ENCODE measurements at regions not wholly inside any gene's neighbourhood (a gene's known extent, or its start where the extent isn't known, plus 50 kb on each side); places are given as distances from the start of the nearest gene placed in this dataset.

GRCh38 chr9:90333226-90333625, 309.4 kb downstream of the DIRAS2 start:
- H3K27ac ChIP-seq (ENCODE audit: low read depth, low read length) = peak overlapping the region; percentile 81
- no peaks in the 10 kb centered on the region for H3K9me3 ChIP-seq (ENCODE audit: control insufficient read depth, insufficient read depth, low read length)
- H3K4me1 ChIP-seq (ENCODE audit: control insufficient read depth, insufficient read depth, low read length) = peaks cover 21% of the 10 kb centered on the region
- H3K27me3 ChIP-seq (ENCODE audit: control insufficient read depth, insufficient read depth, low read length) = no peaks in the 10 kb centered on the region
- no peak overlapping the region for H3K9ac ChIP-seq (ENCODE audit: low read depth, low read length)
- H3K4me3 ChIP-seq (ENCODE audit: low read depth, low read length) = no peak overlapping the region
- no peaks in the 10 kb centered on the region for H3K36me3 ChIP-seq (ENCODE audit: control insufficient read depth, insufficient read depth, low read length)

GRCh38 chr9:90340421-90340820, 302.2 kb downstream of the DIRAS2 start:
- Histone ChIP-seq H3K9me3 (ENCODE audit: control insufficient read depth, insufficient read depth, low read length) (no peaks in the 10 kb centered on the region), H3K4me1 (ENCODE audit: control insufficient read depth, insufficient read depth, low read length) (no peaks in the 10 kb centered on the region), H3K27me3 (ENCODE audit: control insufficient read depth, insufficient read depth, low read length) (no peaks in the 10 kb centered on the region), H3K4me3 (ENCODE audit: low read depth, low read length) (no peak overlapping the region), H3K27ac (ENCODE audit: low read depth, low read length) (no peak overlapping the region), H3K9ac (ENCODE audit: low read depth, low read length) (no peak overlapping the region), H3K36me3 (ENCODE audit: control insufficient read depth, insufficient read depth, low read length) (no peaks in the 10 kb centered on the region)

- H3K36me3 ChIP-seq (ENCODE audit: control insufficient read depth, insufficient read depth, low read length) = no peaks in the 10 kb centered on the region
- no peak overlapping the region for H3K9ac ChIP-seq (ENCODE audit: low read depth, low read length)
- no peak overlapping the region for H3K4me3 ChIP-seq (ENCODE audit: low read depth, low read length)
These were observed 300.0 kb downstream of the DIRAS2 start for GRCh38 chr9:90342607-90343006.

GRCh38 chr9:90343366-90343765, 299.3 kb downstream of the DIRAS2 start:
- Histone ChIP-seq H3K27ac (ENCODE audit: low read depth, low read length) (no peak overlapping the region), H3K4me1 (ENCODE audit: control insufficient read depth, insufficient read depth, low read length) (no peaks in the 10 kb centered on the region), H3K4me3 (ENCODE audit: low read depth, low read length) (no peak overlapping the region), H3K9ac (ENCODE audit: low read depth, low read length) (no peak overlapping the region), H3K36me3 (ENCODE audit: control insufficient read depth, insufficient read depth, low read length) (no peaks in the 10 kb centered on the region), H3K9me3 (ENCODE audit: control insufficient read depth, insufficient read depth, low read length) (no peaks in the 10 kb centered on the region), H3K27me3 (ENCODE audit: control insufficient read depth, insufficient read depth, low read length) (no peaks in the 10 kb centered on the region)

More at GRCh38 chr9:90342607-90343006, 300.0 kb downstream of the DIRAS2 start:
- Histone ChIP-seq H3K27ac (ENCODE audit: low read depth, low read length) (no peak overlapping the region), H3K9me3 (ENCODE audit: control insufficient read depth, insufficient read depth, low read length) (no peaks in the 10 kb centered on the region), H3K4me1 (ENCODE audit: control insufficient read depth, insufficient read depth, low read length) (no peaks in the 10 kb centered on the region), H3K27me3 (ENCODE audit: control insufficient read depth, insufficient read depth, low read length) (no peaks in the 10 kb centered on the region)

GRCh38 chr9:90343991-90344390, 298.6 kb downstream of the DIRAS2 start:
- H3K36me3 ChIP-seq (ENCODE audit: control insufficient read depth, insufficient read depth, low read length) = no peaks in the 10 kb centered on the region
- H3K9me3 ChIP-seq (ENCODE audit: control insufficient read depth, insufficient read depth, low read length) = no peaks in the 10 kb centered on the region
- H3K27ac ChIP-seq (ENCODE audit: low read depth, low read length) = no peak overlapping the region
- no peak overlapping the region for H3K4me3 ChIP-seq (ENCODE audit: low read depth, low read length)
- H3K4me1 ChIP-seq (ENCODE audit: control insufficient read depth, insufficient read depth, low read length) = no peaks in the 10 kb centered on the region
- H3K9ac ChIP-seq (ENCODE audit: low read depth, low read length) = no peak overlapping the region
- no peaks in the 10 kb centered on the region for H3K27me3 ChIP-seq (ENCODE audit: control insufficient read depth, insufficient read depth, low read length)

GRCh38 chr9:90365666-90366065, 277.0 kb downstream of the DIRAS2 start:
- no peaks in the 10 kb centered on the region for H3K27me3 ChIP-seq (ENCODE audit: control insufficient read depth, insufficient read depth, low read length)
- no peaks in the 10 kb centered on the region for H3K36me3 ChIP-seq (ENCODE audit: control insufficient read depth, insufficient read depth, low read length)
- H3K27ac ChIP-seq (ENCODE audit: low read depth, low read length) = no peak overlapping the region
- H3K9ac ChIP-seq (ENCODE audit: low read depth, low read length) = no peak overlapping the region
- no peaks in the 10 kb centered on the region for H3K9me3 ChIP-seq (ENCODE audit: control insufficient read depth, insufficient read depth, low read length)
- no peaks in the 10 kb centered on the region; the same call in 1 of the 2 replicates for H3K4me1 ChIP-seq (ENCODE audit: control insufficient read depth, insufficient read depth, low read length)
- H3K4me3 ChIP-seq (ENCODE audit: low read depth, low read length) = no peak overlapping the region

- no peaks in the 10 kb centered on the region for H3K36me3 ChIP-seq (ENCODE audit: control insufficient read depth, insufficient read depth, low read length)
- H3K9me3 ChIP-seq (ENCODE audit: control insufficient read depth, insufficient read depth, low read length) = no peaks in the 10 kb centered on the region
- no peak overlapping the region for H3K4me3 ChIP-seq (ENCODE audit: low read depth, low read length)
- no peak overlapping the region for H3K27ac ChIP-seq (ENCODE audit: low read depth, low read length)
- no peaks in the 10 kb centered on the region; the same call in 1 of the 2 replicates for H3K4me1 ChIP-seq (ENCODE audit: control insufficient read depth, insufficient read depth, low read length)
- H3K27me3 ChIP-seq (ENCODE audit: control insufficient read depth, insufficient read depth, low read length) = no peaks in the 10 kb centered on the region
- H3K9ac ChIP-seq (ENCODE audit: low read depth, low read length) = no peak overlapping the region
These were observed 274.4 kb downstream of the DIRAS2 start for GRCh38 chr9:90368241-90368640.

- no peak overlapping the region for H3K4me3 ChIP-seq (ENCODE audit: low read depth, low read length)
- H3K27ac ChIP-seq (ENCODE audit: low read depth, low read length) = no peak overlapping the region
- no peaks in the 10 kb centered on the region for H3K27me3 ChIP-seq (ENCODE audit: control insufficient read depth, insufficient read depth, low read length)
- no peaks in the 10 kb centered on the region; the same call in 1 of the 2 replicates for H3K4me1 ChIP-seq (ENCODE audit: control insufficient read depth, insufficient read depth, low read length)
- H3K36me3 ChIP-seq (ENCODE audit: control insufficient read depth, insufficient read depth, low read length) = no peaks in the 10 kb centered on the region
- H3K9ac ChIP-seq (ENCODE audit: low read depth, low read length) = no peak overlapping the region
- H3K9me3 ChIP-seq (ENCODE audit: control insufficient read depth, insufficient read depth, low read length) = no peaks in the 10 kb centered on the region
These were observed 273.7 kb downstream of the DIRAS2 start for GRCh38 chr9:90368928-90369327.

- no peaks in the 10 kb centered on the region for H3K36me3 ChIP-seq (ENCODE audit: control insufficient read depth, insufficient read depth, low read length)
- no peaks in the 10 kb centered on the region for H3K27me3 ChIP-seq (ENCODE audit: control insufficient read depth, insufficient read depth, low read length)
- H3K4me3 ChIP-seq (ENCODE audit: low read depth, low read length) = no peak overlapping the region
- H3K9ac ChIP-seq (ENCODE audit: low read depth, low read length) = no peak overlapping the region
- no peaks in the 10 kb centered on the region for H3K4me1 ChIP-seq (ENCODE audit: control insufficient read depth, insufficient read depth, low read length)
- H3K9me3 ChIP-seq (ENCODE audit: control insufficient read depth, insufficient read depth, low read length) = no peaks in the 10 kb centered on the region
- no peak overlapping the region for H3K27ac ChIP-seq (ENCODE audit: low read depth, low read length)
These were observed 262.9 kb downstream of the DIRAS2 start for GRCh38 chr9:90379771-90380170.

GRCh38 chr9:90385146-90385545, 257.5 kb downstream of the DIRAS2 start:
- no peaks in the 10 kb centered on the region for H3K9me3 ChIP-seq (ENCODE audit: control insufficient read depth, insufficient read depth, low read length)
- H3K4me1 ChIP-seq (ENCODE audit: control insufficient read depth, insufficient read depth, low read length) = no peaks in the 10 kb centered on the region
- no peak overlapping the region for H3K9ac ChIP-seq (ENCODE audit: low read depth, low read length)
- H3K27me3 ChIP-seq (ENCODE audit: control insufficient read depth, insufficient read depth, low read length) = no peaks in the 10 kb centered on the region
- no peak overlapping the region for H3K4me3 ChIP-seq (ENCODE audit: low read depth, low read length)
- no peak overlapping the region for H3K27ac ChIP-seq (ENCODE audit: low read depth, low read length)
- H3K36me3 ChIP-seq (ENCODE audit: control insufficient read depth, insufficient read depth, low read length) = no peaks in the 10 kb centered on the region

GRCh38 chr9:90393365-90394152, 249.1 kb downstream of the DIRAS2 start:
- no peaks in the 10 kb centered on the region for H3K36me3 ChIP-seq (ENCODE audit: control insufficient read depth, insufficient read depth, low read length)
- H3K9me3 ChIP-seq (ENCODE audit: control insufficient read depth, insufficient read depth, low read length) = no peaks in the 10 kb centered on the region
- H3K9ac ChIP-seq (ENCODE audit: low read depth, low read length) = no peak overlapping the region
- H3K27me3 ChIP-seq (ENCODE audit: control insufficient read depth, insufficient read depth, low read length) = no peaks in the 10 kb centered on the region
- H3K4me3 ChIP-seq (ENCODE audit: low read depth, low read length) = no peak overlapping the region
- no peak overlapping the region for H3K27ac ChIP-seq (ENCODE audit: low read depth, low read length)
- H3K4me1 ChIP-seq (ENCODE audit: control insufficient read depth, insufficient read depth, low read length) = no peaks in the 10 kb centered on the region
